ENCODE measurements at regions not wholly inside any gene's neighbourhood (a gene's known extent, or its start where the extent isn't known, plus 50 kb on each side); places are given as distances from the start of the nearest gene placed in this dataset.

- TF ChIP-seq CEBPB (IDR thresholded peaks at IDR 0.05; ENCODE audit: low read depth, low read length) (no peak), ZNF274 (IDR thresholded peaks at IDR 0.05; ENCODE audit: borderline replicate concordance, extremely low read depth, low read length) (no peak)
These were observed 104.4 kb upstream of the TMEM132D start (continued) for GRCh38 chr12:130008241-130008640.

All from H1 (cell line).